Loucy (cell line): ENCODE measurements at regions not wholly inside any gene's neighbourhood (a gene's known extent, or its start where the extent isn't known, plus 50 kb on each side); places are given as distances from the start of the nearest gene placed in this dataset.

Experiments used
- EZH2phosphoT487 ChIP-seq: fragments of 200-600 bp; IDR thresholded peaks from 2 replicates; pipeline ENCODE4 v1.6.1; 2018; ENCODE audit warnings: antibody characterized with exemption, mild to moderate bottlenecking, moderate library complexity, borderline replicate concordance
- TF ChIP-seq, protein P1 (sequence below): fragments of 200-600 bp; sonication (generic); conservative IDR thresholded peaks from 2 replicates; pipeline ENCODE4 v1.5.1; 2014; ENCODE audit warnings: mild to moderate bottlenecking, antibody characterized with exemption, low read length

DNA sequence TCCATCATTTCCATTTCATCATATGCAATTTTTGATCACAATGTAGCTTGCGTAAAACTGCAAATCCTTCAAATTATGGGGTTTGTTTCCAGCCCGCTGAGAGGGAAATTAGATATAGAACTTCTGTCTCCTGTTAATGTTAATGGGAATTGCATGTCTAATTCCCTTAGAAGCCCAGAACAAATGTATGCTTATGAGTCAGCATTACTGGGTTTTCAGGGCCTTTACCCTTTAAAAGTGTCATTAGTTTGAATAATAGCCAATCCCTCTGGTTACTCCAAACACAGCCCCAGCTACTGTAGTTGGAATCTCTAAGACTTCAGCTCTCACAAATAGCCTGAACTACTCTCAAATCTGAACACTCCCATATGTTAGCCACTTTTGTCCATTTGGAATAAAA, 439.4 kb downstream of the C3orf38 start:
- TF ChIP-seq, protein P1, sequence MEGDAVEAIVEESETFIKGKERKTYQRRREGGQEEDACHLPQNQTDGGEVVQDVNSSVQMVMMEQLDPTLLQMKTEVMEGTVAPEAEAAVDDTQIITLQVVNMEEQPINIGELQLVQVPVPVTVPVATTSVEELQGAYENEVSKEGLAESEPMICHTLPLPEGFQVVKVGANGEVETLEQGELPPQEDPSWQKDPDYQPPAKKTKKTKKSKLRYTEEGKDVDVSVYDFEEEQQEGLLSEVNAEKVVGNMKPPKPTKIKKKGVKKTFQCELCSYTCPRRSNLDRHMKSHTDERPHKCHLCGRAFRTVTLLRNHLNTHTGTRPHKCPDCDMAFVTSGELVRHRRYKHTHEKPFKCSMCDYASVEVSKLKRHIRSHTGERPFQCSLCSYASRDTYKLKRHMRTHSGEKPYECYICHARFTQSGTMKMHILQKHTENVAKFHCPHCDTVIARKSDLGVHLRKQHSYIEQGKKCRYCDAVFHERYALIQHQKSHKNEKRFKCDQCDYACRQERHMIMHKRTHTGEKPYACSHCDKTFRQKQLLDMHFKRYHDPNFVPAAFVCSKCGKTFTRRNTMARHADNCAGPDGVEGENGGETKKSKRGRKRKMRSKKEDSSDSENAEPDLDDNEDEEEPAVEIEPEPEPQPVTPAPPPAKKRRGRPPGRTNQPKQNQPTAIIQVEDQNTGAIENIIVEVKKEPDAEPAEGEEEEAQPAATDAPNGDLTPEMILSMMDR: no peak
- no peak for TF ChIP-seq EZH2phosphoT487
